GM18951 (cell line): ENCODE measurements at regions not wholly inside any gene's neighbourhood (a gene's known extent, or its start where the extent isn't known, plus 50 kb on each side); places are given as distances from the start of the nearest gene placed in this dataset.

Experiments
- POLR2A ChIP-seq: IDR thresholded peaks from 4 replicates; pipeline ENCODE4 v1.6.1; 2011; ENCODE audit warnings: mild to moderate bottlenecking; ENCODE audit not compliant: insufficient read length, insufficient read depth; ENCODE audit errors: extremely low read depth
- in situ Hi-C: fragments of 300-500 bp; cut with MboI; formaldehyde crosslinking; loops from one replicate; pipeline ENCODE4 v1.12.0; 2022; ENCODE audit warnings: low sequenced_read_pairs, mixed read lengths, inconsistent platforms; ENCODE audit not compliant: unreplicated experiment

DNA sequence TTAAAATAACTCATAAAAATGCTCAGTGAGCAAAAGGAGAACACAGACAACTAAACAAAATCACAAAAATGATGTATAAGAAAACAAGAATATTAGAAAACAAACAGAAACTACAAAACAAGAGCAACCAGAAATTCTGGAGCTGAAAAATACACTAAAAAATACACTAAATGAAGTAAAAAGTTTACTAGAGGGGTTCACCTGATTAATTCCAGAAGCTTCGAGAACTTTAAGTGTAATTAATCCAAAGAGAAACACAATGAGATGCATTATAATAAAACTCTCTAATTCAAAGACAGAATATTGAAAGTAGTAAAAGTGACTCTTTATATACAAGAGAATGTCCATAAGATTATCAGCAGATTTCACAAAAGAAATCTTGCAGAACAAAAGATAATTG, 558.4 kb downstream of the CCER1 start:
- in situ Hi-C loops: no loop called here
- no peak for TF ChIP-seq POLR2A

DNA sequence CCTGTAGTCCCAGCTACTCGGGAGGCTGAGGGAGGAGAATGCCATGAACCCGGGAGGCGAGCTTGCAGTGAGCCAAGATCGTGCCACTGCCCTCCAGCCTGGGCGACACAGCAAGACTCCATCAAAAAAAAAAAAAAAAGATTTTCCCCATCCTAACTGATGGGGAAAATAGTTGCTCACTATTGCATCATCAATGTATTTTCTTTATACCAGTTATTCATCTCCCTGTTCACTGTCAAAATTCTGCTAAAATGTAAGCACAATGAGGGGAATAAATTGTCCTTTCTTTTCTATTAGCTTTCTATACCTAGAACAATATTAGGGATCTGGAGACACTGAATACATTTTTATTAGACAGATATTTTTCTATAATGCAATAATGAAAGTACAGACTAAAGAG, 561.3 kb downstream of the CCER1 start:
- TF ChIP-seq POLR2A: no peak
- in situ Hi-C loops: no loop called here

DNA sequence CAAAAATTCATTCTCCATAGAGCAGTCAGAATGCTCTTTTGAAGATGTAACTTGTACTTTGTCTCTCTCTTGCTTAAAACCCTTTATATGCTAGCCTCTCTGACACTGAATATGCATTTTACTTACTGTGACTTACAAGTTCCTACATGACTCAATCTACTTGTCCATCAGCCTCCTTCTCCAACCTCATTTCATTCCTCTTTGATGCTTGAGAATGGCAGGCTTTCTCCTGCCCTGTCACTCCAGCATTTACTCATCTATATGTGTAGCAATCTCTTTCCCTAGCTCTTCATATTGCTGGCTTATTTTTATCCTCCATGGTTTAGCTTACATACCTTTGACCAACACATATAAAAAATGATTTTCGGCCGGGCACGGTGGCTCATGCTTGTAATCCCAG, 561.9 kb downstream of the CCER1 start:
- in situ Hi-C loops: no loop called here

DNA sequence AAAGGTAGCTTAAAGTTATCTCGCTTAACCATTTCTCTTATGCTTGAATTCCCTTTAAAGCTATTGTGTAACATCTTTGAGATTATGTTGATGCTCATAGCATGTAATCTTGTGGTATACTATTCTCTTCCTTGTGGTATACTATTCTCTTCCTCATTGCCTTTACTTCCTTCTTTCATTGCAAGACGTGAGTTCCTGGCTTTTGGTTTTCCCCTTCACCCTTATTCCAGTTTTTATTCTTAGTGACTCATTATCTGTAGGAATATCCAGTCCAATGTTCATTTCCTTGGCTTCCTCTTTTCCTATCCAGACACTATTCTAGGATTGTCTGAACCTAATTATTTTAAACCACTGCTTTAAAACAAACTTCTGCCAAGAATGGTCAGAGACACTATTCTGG, 564.0 kb downstream of the CCER1 start:
- no peak for TF ChIP-seq POLR2A
- in situ Hi-C loops: no loop called here

More for the DNA sequence above, 561.9 kb downstream of the CCER1 start:
- TF ChIP-seq POLR2A: no peak

DNA sequence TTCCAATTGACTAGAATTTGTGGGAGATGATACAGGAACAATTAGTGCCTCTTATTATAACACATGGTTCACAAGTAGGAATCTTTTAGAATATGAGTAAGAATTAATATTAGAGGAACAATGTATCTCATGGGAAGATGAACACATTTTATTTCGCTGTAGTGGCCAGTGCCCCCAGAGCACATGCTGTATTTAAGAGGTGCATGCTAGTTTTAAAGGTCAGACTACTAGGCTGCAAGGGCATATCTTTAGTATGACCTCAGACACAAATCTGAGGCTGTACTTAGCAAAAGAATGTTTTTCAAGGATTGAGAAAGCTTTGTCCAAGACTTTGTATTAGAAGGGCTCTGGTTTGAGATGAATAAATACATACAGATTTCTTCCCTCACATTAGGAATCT, 586.9 kb downstream of the CCER1 start:
- no peak for TF ChIP-seq POLR2A
- in situ Hi-C loops: no loop called here

DNA sequence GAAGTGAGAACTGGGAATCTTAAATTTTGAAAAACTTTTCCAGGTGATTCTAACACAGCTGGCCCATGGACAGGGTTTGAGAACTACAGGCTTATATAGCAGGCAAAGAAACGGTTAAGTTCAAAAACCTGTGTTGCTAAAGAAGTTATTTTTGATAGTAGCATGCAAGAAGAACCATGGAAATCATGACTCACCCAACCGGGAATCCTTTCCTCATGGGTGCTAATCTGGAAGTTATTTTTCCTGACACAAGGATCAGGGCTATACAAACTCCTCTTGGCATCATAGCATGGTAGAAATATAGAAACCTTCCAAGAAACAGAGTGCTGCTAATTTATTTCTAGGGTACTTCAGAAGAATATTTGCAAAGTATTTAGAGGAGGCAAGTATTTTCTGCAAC, 588.7 kb downstream of the CCER1 start:
- in situ Hi-C loops: no loop called here
- TF ChIP-seq POLR2A: no peak

DNA sequence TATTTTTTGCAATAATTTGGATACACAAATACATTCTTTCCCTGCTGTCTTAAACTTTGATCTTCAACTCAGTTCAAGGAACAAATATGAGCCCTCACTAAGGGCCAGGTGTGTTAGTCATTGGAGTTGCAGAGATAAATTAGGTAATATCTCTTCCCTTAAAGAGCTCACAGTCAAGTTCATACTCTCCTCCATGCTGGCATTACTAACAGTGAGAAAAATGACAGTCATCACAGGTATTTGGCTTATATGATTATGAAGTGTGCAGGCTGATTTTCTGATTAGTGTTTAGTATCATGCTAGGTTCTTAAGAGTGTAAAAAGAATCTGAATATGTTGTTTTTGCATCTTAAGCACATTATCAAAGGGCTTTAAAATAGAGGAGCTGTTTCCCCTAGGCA, 594.7 kb downstream of the CCER1 start:
- in situ Hi-C loops: no loop called here

DNA sequence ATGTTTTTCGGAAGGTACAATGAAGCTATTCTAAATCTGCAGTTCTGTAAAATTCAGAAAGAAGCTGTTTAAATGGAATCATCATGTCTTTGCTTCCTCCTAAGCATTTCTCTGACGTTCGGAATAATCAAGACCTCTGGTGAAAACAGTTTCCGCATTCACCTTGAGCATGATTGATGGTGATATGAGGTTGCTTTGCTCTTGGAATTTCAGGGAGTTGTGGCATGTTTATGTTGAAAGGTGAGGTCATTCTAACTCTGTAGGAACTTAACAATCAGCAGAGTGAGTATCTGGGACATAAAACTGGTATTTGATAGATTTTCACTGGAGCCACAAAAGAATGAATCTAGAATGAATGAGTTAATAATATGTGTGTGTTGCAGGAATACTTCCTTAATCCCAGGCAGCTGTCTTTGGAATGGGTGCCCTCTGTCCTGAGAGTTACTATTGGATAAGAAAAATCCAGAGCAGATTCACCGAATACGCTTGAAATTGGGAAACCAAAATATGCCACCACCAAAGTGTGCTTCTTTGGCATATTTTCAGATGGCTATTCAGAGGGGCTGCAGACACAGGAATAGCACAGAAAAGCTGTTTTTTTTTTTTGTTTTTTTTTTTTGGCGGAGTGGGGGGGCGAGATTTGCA, 599.1 kb downstream of the CCER1 start:
- TF ChIP-seq POLR2A: no peak
- in situ Hi-C loops: no loop called here

More for the DNA sequence above, 594.7 kb downstream of the CCER1 start:
- no peak for TF ChIP-seq POLR2A

DNA sequence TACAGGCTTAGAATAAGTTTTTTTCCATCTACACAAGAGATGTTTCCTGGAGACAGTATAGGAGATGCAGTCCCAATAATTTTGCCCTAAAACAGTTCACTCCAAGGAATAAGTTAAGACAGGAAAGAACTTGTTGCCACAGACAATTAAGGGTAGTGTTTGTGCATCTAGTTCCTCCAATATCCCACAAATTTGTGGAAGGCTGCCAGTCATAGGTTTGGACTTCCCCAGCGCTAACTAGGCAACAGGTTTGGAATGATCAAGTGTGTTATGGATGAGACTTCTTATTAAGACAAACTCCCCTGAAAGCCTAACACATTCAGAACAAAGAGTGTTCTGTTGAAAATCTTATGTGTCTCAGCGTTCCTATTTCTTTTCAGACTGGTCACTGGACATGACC, 611.0 kb downstream of the CCER1 start:
- no peak for TF ChIP-seq POLR2A

DNA sequence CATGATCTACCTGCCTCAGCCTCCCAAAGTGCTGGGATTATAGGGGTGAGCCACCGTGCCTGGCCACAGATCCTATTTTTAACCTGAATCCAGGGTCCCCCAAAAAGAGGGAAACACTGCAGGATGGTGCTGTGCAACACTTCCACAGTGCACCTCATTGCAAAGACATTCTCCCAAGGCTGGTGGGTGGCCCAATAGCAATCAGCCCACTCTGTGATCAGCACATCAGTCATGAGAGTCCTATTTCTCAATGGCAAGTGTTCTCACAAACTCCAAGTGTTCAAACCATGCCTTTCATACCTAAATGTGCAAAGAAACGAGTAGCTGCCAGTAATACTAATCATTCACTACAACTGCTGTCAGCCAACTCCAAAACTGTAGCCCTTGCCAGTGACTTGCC, 612.9 kb downstream of the CCER1 start:
- in situ Hi-C loops: no loop called here
- TF ChIP-seq POLR2A: no peak

More for the DNA sequence above, 611.0 kb downstream of the CCER1 start:
- in situ Hi-C loops: no loop called here

DNA sequence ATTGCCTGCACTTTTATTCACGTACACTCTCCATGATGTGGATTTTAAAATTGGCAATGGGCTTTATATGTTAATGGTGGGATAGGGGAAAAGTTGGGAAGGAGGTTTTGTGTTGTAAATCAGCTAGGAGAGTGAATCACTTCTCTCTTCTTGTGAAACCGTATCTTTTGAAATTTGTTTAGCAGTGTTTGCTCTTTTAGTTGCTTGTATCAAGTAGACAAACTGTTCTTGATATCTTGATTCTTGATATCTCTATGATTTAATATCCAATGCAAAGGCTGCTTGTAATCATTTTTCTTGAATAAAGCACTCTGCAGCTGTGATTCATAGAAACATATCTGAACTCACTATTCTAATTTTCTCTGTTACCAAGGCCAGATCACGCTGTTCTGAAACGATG, 615.1 kb downstream of the CCER1 start:
- no peak for TF ChIP-seq POLR2A
- in situ Hi-C loops: no loop called here

DNA sequence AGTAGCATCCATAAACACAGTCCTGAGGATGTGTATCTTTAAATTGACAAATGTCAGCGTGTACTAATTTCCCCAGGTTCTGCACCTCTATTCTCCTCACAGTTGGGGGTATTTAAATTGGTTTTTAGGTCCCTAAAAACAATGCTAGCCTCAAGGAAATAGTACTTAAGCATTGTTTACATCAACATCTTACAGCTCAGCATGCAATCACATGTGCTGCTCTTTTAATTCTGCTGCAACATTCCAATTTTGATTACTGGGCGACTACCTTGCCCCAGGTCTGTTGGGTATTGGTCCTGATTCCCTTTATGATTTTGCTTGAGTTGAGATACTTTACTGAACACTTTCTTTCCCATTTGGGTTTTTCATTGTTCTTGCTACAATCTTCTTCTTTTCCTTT, 616.6 kb downstream of the CCER1 start:
- in situ Hi-C loops: no loop called here
- TF ChIP-seq POLR2A: no peak

DNA sequence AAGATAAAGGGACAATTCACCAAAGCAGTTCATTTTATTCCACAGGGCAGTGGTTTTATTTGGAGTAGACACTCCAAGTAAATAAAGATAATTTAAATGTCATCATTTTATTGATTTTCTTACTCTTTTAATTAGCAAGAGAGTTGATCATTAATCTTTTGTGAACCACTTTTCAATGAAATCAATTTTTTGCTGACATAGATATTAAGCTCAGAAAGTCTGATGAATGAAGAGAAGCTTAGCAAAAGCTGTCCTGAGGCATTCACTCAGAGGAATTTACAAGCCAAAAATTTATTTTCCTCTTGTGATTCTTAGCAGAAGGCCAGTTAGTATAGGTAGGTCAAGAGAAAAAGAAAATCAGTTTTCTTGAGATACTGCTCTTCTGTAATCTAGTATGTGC, 618.0 kb downstream of the CCER1 start:
- no peak for TF ChIP-seq POLR2A
- in situ Hi-C loops: no loop called here

DNA sequence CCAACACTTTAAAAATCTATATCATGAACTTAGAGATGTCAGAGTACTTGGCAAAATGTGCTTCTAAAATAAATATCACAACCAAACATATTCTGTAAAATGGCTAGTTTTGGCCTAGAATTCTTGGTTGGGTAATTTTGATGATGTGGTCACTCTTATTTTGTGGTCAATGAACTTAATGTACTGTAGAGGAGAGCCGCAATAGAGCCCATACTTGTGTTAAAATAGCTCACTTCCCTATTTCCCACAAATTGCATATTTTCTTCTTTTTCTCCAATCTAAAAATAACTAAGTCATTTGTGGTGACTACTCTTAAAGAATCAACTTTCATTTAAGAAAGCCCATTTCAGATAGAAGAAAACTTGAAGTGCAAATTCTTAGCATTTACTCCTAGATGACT, 619.4 kb downstream of the CCER1 start:
- in situ Hi-C loops: no loop called here

DNA sequence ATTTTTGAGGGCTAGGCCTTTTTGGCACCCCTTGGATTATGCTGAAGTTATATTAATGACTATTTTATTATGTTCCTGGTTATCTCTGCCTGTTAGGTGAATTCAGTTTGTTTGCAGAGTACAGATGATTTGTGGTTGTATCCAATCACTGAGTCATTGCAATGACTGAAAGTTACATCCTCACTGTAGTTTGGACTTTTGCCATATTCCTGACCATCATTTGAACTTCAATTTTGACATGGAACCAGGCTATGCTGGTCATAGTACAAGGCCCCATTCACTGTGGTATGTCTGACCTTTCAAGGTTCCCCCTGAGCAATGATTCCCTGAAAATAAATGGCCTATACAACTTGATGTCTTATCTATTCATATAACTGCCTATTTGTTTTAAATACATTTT, 621.0 kb downstream of the CCER1 start:
- in situ Hi-C loops: no loop called here
- TF ChIP-seq POLR2A: no peak

More for the DNA sequence above, 619.4 kb downstream of the CCER1 start:
- no peak for TF ChIP-seq POLR2A
